Neural progenitor cell (in vitro differentiated cells): ENCODE measurements at regions not wholly inside any gene's neighbourhood (a gene's known extent, or its start where the extent isn't known, plus 50 kb on each side); places are given as distances from the start of the nearest gene placed in this dataset.

Source experiments
- DNase-seq: peaks from one replicate; pipeline ENCODE4 v3.0.0-alpha.2; 2016; ENCODE audit warnings: low spot score
- H2AFZ ChIP-seq: fragments of 200-600 bp; sonication (generic); replicated peaks from 2 replicates; pipeline ENCODE4 v1.6.1; 2016; ENCODE audit warnings: antibody characterized with exemption
- H3F3A ChIP-seq: fragments of 200-600 bp; sonication (generic); 2 replicates; pipeline ENCODE4 v1.6.1; 2016; ENCODE audit warnings: antibody characterized with exemption, low read depth
- H3K27ac ChIP-seq: fragments of 200-600 bp; sonication (generic); 2 replicates; pipeline ENCODE4 v1.5.1; 2016; ENCODE audit warnings: mild to moderate bottlenecking
- H3K27me3 ChIP-seq: fragments of 200-600 bp; sonication (generic); 2 replicates; pipeline ENCODE4 v1.6.1; 2016; ENCODE audit warnings: mild to moderate bottlenecking, moderate library complexity
- H3K36me3 ChIP-seq: fragments of 200-600 bp; sonication (generic); 2 replicates; pipeline ENCODE4 v1.5.1; 2016
- H3K4me1 ChIP-seq: fragments of 200-600 bp; sonication (generic); 2 replicates; pipeline ENCODE4 v1.6.1; 2016; ENCODE audit warnings: mixed run types
- H3K4me2 ChIP-seq: fragments of 200-600 bp; sonication (generic); 2 replicates; pipeline ENCODE4 v1.6.1; 2016
- H3K4me3 ChIP-seq: fragments of 200-600 bp; sonication (generic); 2 replicates; pipeline ENCODE4 v1.5.1; 2016
- H3K79me2 ChIP-seq: fragments of 200-600 bp; sonication (generic); 2 replicates; pipeline ENCODE4 v1.6.1; 2016; ENCODE audit warnings: low read depth
- H3K9ac ChIP-seq: fragments of 200-600 bp; sonication (generic); 2 replicates; pipeline ENCODE4 v1.6.1; 2016
- H3K9me3 ChIP-seq: fragments of 200-600 bp; sonication (generic); 2 replicates; pipeline ENCODE4 v1.5.1; 2016; ENCODE audit warnings: low read depth
- H4K20me1 ChIP-seq: fragments of 200-600 bp; sonication (generic); 2 replicates; pipeline ENCODE4 v1.6.1; 2016; ENCODE audit warnings: low read depth
- H3K27ac Mint-ChIP-seq: 3 replicates; pipeline ENCODE4 v1.8.0; 2021; ENCODE audit warnings: mixed read lengths
- H3K27me3 Mint-ChIP-seq: 2 replicates; pipeline ENCODE4 v1.8.0; 2022; ENCODE audit warnings: low read depth, mild to moderate bottlenecking, inconsistent platforms, moderate library complexity, mixed read lengths; ENCODE audit not compliant: insufficient read depth
- H3K36me3 Mint-ChIP-seq: 3 replicates; pipeline ENCODE4 v1.8.0; 2021; ENCODE audit warnings: mixed read lengths
- H3K4me1 Mint-ChIP-seq: 3 replicates; pipeline ENCODE4 v1.8.0; 2021; ENCODE audit warnings: mixed read lengths
- H3K4me3 Mint-ChIP-seq: 3 replicates; pipeline ENCODE4 v1.8.0; 2021; ENCODE audit warnings: mild to moderate bottlenecking, moderate library complexity, mixed read lengths
- H3K9me3 Mint-ChIP-seq: 3 replicates; pipeline ENCODE4 v1.8.0; 2020; ENCODE audit warnings: mixed read lengths
- CTCF ChIP-seq: fragments of 200-600 bp; sonication (generic); IDR thresholded peaks from 2 replicates; pipeline ENCODE4 v1.5.1; 2017; ENCODE audit warnings: antibody characterized with exemption, mild to moderate bottlenecking
- EZH2 ChIP-seq: fragments of 200-600 bp; sonication (generic); IDR thresholded peaks from 2 replicates; pipeline ENCODE4 v1.6.1; 2017; ENCODE audit warnings: antibody characterized with exemption, mild to moderate bottlenecking, moderate library complexity
- EZH2phosphoT487 ChIP-seq: fragments of 200-600 bp; sonication (generic); IDR thresholded peaks from 2 replicates; pipeline ENCODE4 v1.6.1; 2017; ENCODE audit warnings: antibody characterized with exemption

DNA sequence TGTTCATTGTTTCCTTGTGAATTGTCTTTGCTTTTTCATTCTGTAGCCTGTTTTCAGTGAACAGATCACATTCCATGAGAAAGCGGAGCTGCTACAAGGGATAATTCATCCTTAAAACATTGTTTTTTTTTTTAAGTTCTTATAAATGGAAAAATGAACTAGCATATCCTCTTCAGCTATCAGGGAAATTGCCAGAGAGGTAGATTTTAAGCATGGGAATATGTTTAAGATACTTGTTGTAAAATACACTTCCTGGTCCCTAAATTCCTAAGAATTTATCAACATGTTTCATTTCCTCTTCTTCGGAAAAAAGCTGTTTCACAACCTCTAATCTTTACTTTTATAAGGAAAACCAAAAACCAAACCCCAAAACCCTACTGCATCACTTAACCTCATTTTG, 238.0 kb downstream of the POSTN start:
- H2AFZ ChIP-seq: no peak overlapping the region
- no peaks in the 10 kb centered on the region for H3K27me3 ChIP-seq
- H3K79me2 ChIP-seq: no peaks in the 10 kb centered on the region
- H3K27ac ChIP-seq: no peak overlapping the region
- no peak overlapping the region for H3K4me3 Mint-ChIP-seq
- no peaks in the 10 kb centered on the region for H3K36me3 Mint-ChIP-seq
- no peak overlapping the region for H3K4me2 ChIP-seq
- H3K9me3 Mint-ChIP-seq: no peaks in the 10 kb centered on the region
- no peaks in the 10 kb centered on the region for H3K4me1 Mint-ChIP-seq
- no peak overlapping the region for H3K9ac ChIP-seq
- no peak for DNase-seq
- no peak overlapping the region for H3K4me3 ChIP-seq
- TF ChIP-seq EZH2 (no peak), CTCF (no peak), EZH2phosphoT487 (no peak)
- H3F3A ChIP-seq: no peaks in the 10 kb centered on the region
- no peaks in the 10 kb centered on the region for H3K27me3 Mint-ChIP-seq
- no peak overlapping the region for H3K27ac Mint-ChIP-seq
- H4K20me1 ChIP-seq: no peaks in the 10 kb centered on the region
- H3K36me3 ChIP-seq: no peaks in the 10 kb centered on the region
- H3K4me1 ChIP-seq: no peaks in the 10 kb centered on the region
- H3K9me3 ChIP-seq: no peaks in the 10 kb centered on the region

DNA sequence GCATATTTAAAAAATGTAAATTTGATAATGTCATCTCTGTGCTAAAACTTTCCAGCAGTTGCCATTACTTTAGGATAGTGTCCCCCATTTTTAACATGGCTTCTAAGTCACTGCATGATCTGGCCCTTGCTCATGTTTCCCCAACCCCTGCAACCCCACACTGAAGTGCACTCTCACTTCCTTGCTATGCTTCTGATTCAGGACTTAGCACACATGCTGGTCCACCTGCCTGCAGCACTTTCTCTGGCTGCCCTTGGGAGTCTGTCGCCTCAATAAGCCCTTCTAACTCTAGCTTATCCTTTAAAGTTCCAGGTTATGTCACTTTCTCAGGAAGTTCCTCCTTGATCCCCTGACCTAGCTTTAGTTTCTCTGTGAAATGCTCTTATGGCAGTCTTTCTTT, 241.0 kb downstream of the POSTN start:
- H3F3A ChIP-seq: no peaks in the 10 kb centered on the region
- H3K4me1 ChIP-seq: no peaks in the 10 kb centered on the region
- H3K27ac ChIP-seq: no peak overlapping the region
- no peak for DNase-seq
- no peaks in the 10 kb centered on the region for H3K27me3 Mint-ChIP-seq
- no peaks in the 10 kb centered on the region for H4K20me1 ChIP-seq
- no peak overlapping the region for H3K4me2 ChIP-seq
- no peak overlapping the region for H3K4me3 ChIP-seq
- H3K36me3 ChIP-seq: no peaks in the 10 kb centered on the region
- H2AFZ ChIP-seq: no peak overlapping the region
- no peaks in the 10 kb centered on the region for H3K9me3 ChIP-seq
- no peaks in the 10 kb centered on the region for H3K4me1 Mint-ChIP-seq
- H3K4me3 Mint-ChIP-seq: no peak overlapping the region
- no peaks in the 10 kb centered on the region for H3K27me3 ChIP-seq
- no peak overlapping the region for H3K27ac Mint-ChIP-seq
- H3K79me2 ChIP-seq: no peaks in the 10 kb centered on the region
- TF ChIP-seq EZH2 (no peak), EZH2phosphoT487 (no peak), CTCF (no peak)
- no peaks in the 10 kb centered on the region for H3K9me3 Mint-ChIP-seq
- no peak overlapping the region for H3K9ac ChIP-seq
- H3K36me3 Mint-ChIP-seq: no peaks in the 10 kb centered on the region

- Mint-ChIP-seq H3K4me1 (no peaks in the 10 kb centered on the region), H3K36me3 (no peaks in the 10 kb centered on the region), H3K27ac (no peak overlapping the region), H3K4me3 (no peak overlapping the region), H3K27me3 (no peaks in the 10 kb centered on the region), H3K9me3 (no peaks in the 10 kb centered on the region)
- no peaks in the 10 kb centered on the region for H3K36me3 ChIP-seq
- no peaks in the 10 kb centered on the region for H3K79me2 ChIP-seq
- no peak overlapping the region for H2AFZ ChIP-seq
- no peak overlapping the region for H3K9ac ChIP-seq
- no peak overlapping the region for H3K4me2 ChIP-seq
- H3F3A ChIP-seq: no peaks in the 10 kb centered on the region
- H3K9me3 ChIP-seq: no peaks in the 10 kb centered on the region
- H3K27me3 ChIP-seq: no peaks in the 10 kb centered on the region
- H3K4me3 ChIP-seq: no peak overlapping the region
- TF ChIP-seq EZH2phosphoT487 (no peak), EZH2 (no peak), CTCF (no peak)
- no peak overlapping the region for H3K27ac ChIP-seq
- no peaks in the 10 kb centered on the region for H4K20me1 ChIP-seq
- no peaks in the 10 kb centered on the region for H3K4me1 ChIP-seq
- DNase-seq: no peak
Measured at GRCh38 chr13:37353911-37354310, 244.7 kb downstream of the POSTN start.

- H4K20me1 ChIP-seq: no peaks in the 10 kb centered on the region
- no peaks in the 10 kb centered on the region for H3K9me3 Mint-ChIP-seq
Measured at GRCh38 chr13:37351211-37351610, 245.7 kb upstream of the CSNK1A1L start.

More at GRCh38 chr13:37351211-37351610, 245.7 kb upstream of the CSNK1A1L start:
- Histone ChIP-seq H3K4me1 (no peaks in the 10 kb centered on the region), H3K27me3 (no peaks in the 10 kb centered on the region), H3K9ac (no peak overlapping the region), H2AFZ (no peak overlapping the region), H3K27ac (no peak overlapping the region), H3K4me3 (no peak overlapping the region), H3K9me3 (no peaks in the 10 kb centered on the region), H3K36me3 (no peaks in the 10 kb centered on the region), H3K4me2 (no peak overlapping the region), H3F3A (no peaks in the 10 kb centered on the region), H3K79me2 (no peaks in the 10 kb centered on the region)
- TF ChIP-seq CTCF (no peak), EZH2phosphoT487 (no peak), EZH2 (no peak)
- no peak for DNase-seq
- Mint-ChIP-seq H3K27me3 (no peaks in the 10 kb centered on the region), H3K4me3 (no peak overlapping the region), H3K27ac (no peak overlapping the region), H3K36me3 (no peaks in the 10 kb centered on the region), H3K4me1 (no peaks in the 10 kb centered on the region)
